ENCODE measurements at regions not wholly inside any gene's neighbourhood (a gene's known extent, or its start where the extent isn't known, plus 50 kb on each side); places are given as distances from the start of the nearest gene placed in this dataset.

DNA sequence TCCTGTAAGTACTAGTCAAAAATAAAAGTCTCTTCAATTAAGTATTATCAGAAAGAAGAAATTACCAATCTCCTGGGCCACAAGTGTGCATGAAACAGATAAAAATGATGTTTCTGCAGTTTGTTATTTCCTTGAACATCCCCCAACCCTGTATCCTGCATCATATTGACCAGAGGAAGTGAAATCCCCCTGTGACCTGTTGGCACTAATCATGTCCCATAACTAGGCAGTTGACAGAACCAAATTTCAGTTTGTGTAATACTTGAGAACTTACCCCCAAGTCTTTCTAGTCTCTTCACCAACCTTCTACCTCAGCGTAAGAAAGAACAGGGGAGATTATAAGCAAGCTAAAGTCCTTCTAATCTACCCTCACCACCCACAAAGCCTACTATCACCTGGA lies 368.2 kb upstream of the PDE4D start:
- TF ChIP-seq, protein P1, sequence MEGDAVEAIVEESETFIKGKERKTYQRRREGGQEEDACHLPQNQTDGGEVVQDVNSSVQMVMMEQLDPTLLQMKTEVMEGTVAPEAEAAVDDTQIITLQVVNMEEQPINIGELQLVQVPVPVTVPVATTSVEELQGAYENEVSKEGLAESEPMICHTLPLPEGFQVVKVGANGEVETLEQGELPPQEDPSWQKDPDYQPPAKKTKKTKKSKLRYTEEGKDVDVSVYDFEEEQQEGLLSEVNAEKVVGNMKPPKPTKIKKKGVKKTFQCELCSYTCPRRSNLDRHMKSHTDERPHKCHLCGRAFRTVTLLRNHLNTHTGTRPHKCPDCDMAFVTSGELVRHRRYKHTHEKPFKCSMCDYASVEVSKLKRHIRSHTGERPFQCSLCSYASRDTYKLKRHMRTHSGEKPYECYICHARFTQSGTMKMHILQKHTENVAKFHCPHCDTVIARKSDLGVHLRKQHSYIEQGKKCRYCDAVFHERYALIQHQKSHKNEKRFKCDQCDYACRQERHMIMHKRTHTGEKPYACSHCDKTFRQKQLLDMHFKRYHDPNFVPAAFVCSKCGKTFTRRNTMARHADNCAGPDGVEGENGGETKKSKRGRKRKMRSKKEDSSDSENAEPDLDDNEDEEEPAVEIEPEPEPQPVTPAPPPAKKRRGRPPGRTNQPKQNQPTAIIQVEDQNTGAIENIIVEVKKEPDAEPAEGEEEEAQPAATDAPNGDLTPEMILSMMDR (IDR thresholded peaks at IDR 0.05): no peak
- TF ChIP-seq POLR2A (IDR thresholded peaks at IDR 0.05): no peak
